ENCODE measurements at regions not wholly inside any gene's neighbourhood (a gene's known extent, or its start where the extent isn't known, plus 50 kb on each side); places are given as distances from the start of the nearest gene placed in this dataset.

- TF ChIP-seq CTCF (IDR thresholded peaks at IDR 0.05; ENCODE audit: poor library complexity, severe bottlenecking), result no peak
- H3K4me1 ChIP-seq (ENCODE audit: insufficient read depth, poor library complexity, severe bottlenecking), result no peaks in the 10 kb centered on the region
- H3K27me3 ChIP-seq (ENCODE audit: insufficient read depth, poor library complexity, severe bottlenecking), result no peaks in the 10 kb centered on the region
Observed at GRCh38 chrX:69236641-69237040, 71.4 kb upstream of the PJA1 start.

GRCh38 chrX:69234624-69235023 is 69.4 kb upstream of the PJA1 start:
- Histone ChIP-seq H3K9me3 (ENCODE audit: severe bottlenecking) (no peaks in the 10 kb centered on the region), H3K36me3 (ENCODE audit: low read depth) (no peaks in the 10 kb centered on the region), H3K27ac (ENCODE audit: poor library complexity, severe bottlenecking) (no peak overlapping the region), H3K4me1 (ENCODE audit: insufficient read depth, poor library complexity, severe bottlenecking) (no peaks in the 10 kb centered on the region), H3K4me3 (ENCODE audit: severe bottlenecking) (no peak overlapping the region), H3K27me3 (ENCODE audit: insufficient read depth, poor library complexity, severe bottlenecking) (no peaks in the 10 kb centered on the region)
- TF ChIP-seq CTCF (IDR thresholded peaks at IDR 0.05; ENCODE audit: poor library complexity, severe bottlenecking), result no peak
- no peak for ATAC-seq (ENCODE audit: low read depth)
- DNase-seq (ENCODE audit: low spot score), result no peak

More at GRCh38 chrX:69236641-69237040, 71.4 kb upstream of the PJA1 start:
- no peak for DNase-seq (ENCODE audit: low spot score)
- ATAC-seq (ENCODE audit: low read depth), result no peak
- H3K36me3 ChIP-seq (ENCODE audit: low read depth), result no peaks in the 10 kb centered on the region
- H3K27ac ChIP-seq (ENCODE audit: poor library complexity, severe bottlenecking), result no peak overlapping the region
- no peaks in the 10 kb centered on the region for H3K9me3 ChIP-seq (ENCODE audit: severe bottlenecking)
- H3K4me3 ChIP-seq (ENCODE audit: severe bottlenecking), result no peak overlapping the region

DNA sequence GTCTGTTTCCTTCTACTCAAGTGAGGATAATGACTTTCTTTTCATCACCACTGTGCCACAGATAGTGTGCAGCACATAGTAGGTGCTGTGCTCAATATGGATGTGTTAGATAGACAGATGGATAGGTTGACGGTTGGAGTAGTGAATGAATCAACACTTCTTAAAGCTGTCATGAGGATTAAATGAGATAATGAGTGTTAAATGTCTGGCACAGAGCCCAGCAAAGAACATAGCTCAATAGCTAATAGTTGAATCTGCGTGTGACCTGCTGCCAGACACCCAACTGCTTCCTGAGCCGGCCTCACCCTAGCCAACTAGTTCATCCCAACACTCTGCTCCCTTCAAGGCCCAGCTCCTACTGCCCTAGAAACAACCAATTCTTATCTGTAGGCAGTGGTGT is 67.7 kb upstream of the PJA1 start:
- Histone ChIP-seq H3K4me1 (ENCODE audit: insufficient read depth, poor library complexity, severe bottlenecking) (no peaks in the 10 kb centered on the region), H3K36me3 (ENCODE audit: low read depth) (no peaks in the 10 kb centered on the region), H3K27ac (ENCODE audit: poor library complexity, severe bottlenecking) (no peak overlapping the region), H3K27me3 (ENCODE audit: insufficient read depth, poor library complexity, severe bottlenecking) (no peaks in the 10 kb centered on the region), H3K4me3 (ENCODE audit: severe bottlenecking) (no peak overlapping the region), H3K9me3 (ENCODE audit: severe bottlenecking) (no peaks in the 10 kb centered on the region)
- DNase-seq (ENCODE audit: low spot score) (no peak), ATAC-seq (ENCODE audit: low read depth) (no peak)
- TF ChIP-seq CTCF (IDR thresholded peaks at IDR 0.05; ENCODE audit: poor library complexity, severe bottlenecking), result no peak

GRCh38 chrX:69231903-69232302 is 66.7 kb upstream of the PJA1 start:
- no peaks in the 10 kb centered on the region for H3K27me3 ChIP-seq (ENCODE audit: insufficient read depth, poor library complexity, severe bottlenecking)
- ATAC-seq (ENCODE audit: low read depth), result no peak
- H3K9me3 ChIP-seq (ENCODE audit: severe bottlenecking), result no peaks in the 10 kb centered on the region

More at GRCh38 chrX:69231903-69232302, 66.7 kb upstream of the PJA1 start:
- no peak for DNase-seq (ENCODE audit: low spot score)
- Histone ChIP-seq H3K4me3 (ENCODE audit: severe bottlenecking) (no peak overlapping the region), H3K27ac (ENCODE audit: poor library complexity, severe bottlenecking) (no peak overlapping the region), H3K36me3 (ENCODE audit: low read depth) (no peaks in the 10 kb centered on the region), H3K4me1 (ENCODE audit: insufficient read depth, poor library complexity, severe bottlenecking) (no peaks in the 10 kb centered on the region)
- no peak for TF ChIP-seq CTCF (IDR thresholded peaks at IDR 0.05; ENCODE audit: poor library complexity, severe bottlenecking)
